ENCODE measurements at regions not wholly inside any gene's neighbourhood (a gene's known extent, or its start where the extent isn't known, plus 50 kb on each side); places are given as distances from the start of the nearest gene placed in this dataset.

- no peak for DNase-seq (ENCODE audit: low spot score)
Observed at GRCh38 chr5:105817914-105818313, 1852.8 kb downstream of the EFNA5 start.

- no peak for DNase-seq (ENCODE audit: low spot score)
Observed at GRCh38 chr5:105817416-105817815, 1853.3 kb downstream of the EFNA5 start.

GRCh38 chr5:105816961-105817360 lies 1853.8 kb downstream of the EFNA5 start:
- no peak for DNase-seq (ENCODE audit: low spot score)

GRCh38 chr5:105812304-105812703 lies 1858.4 kb downstream of the EFNA5 start:
- DNase-seq (ENCODE audit: low spot score), result no peak

- no peak for DNase-seq (ENCODE audit: low spot score)
Observed at GRCh38 chr5:105807951-105808350, 1862.8 kb downstream of the EFNA5 start.

- DNase-seq (ENCODE audit: low spot score), result no peak
Observed at GRCh38 chr5:105807290-105807689, 1863.4 kb downstream of the EFNA5 start.

- no peak for DNase-seq (ENCODE audit: low spot score)
Observed at GRCh38 chr5:105806596-105806995, 1864.1 kb downstream of the EFNA5 start.

- no peak for DNase-seq (ENCODE audit: low spot score)
Observed at GRCh38 chr5:105803431-105803830, 1867.3 kb downstream of the EFNA5 start.

- no peak for DNase-seq (ENCODE audit: low spot score)
Observed at GRCh38 chr5:105794578-105794977, 1876.2 kb downstream of the EFNA5 start.

- DNase-seq (ENCODE audit: low spot score), result no peak
Observed at GRCh38 chr5:105789246-105789645, 1881.5 kb downstream of the EFNA5 start.

- no peak for DNase-seq (ENCODE audit: low spot score)
Observed at GRCh38 chr5:105783811-105784210, 1886.9 kb downstream of the EFNA5 start.

- DNase-seq (ENCODE audit: low spot score), result no peak
Observed at GRCh38 chr5:105782501-105782900, 1888.2 kb downstream of the EFNA5 start.

GRCh38 chr5:105773241-105773640 lies 1897.5 kb downstream of the EFNA5 start:
- no peak for DNase-seq (ENCODE audit: low spot score)

GRCh38 chr5:105767267-105767666 lies 1903.5 kb downstream of the EFNA5 start:
- DNase-seq (ENCODE audit: low spot score), result no peak

- no peak for DNase-seq (ENCODE audit: low spot score)
Observed at GRCh38 chr5:105762728-105763127, 1908.0 kb downstream of the EFNA5 start.

GRCh38 chr5:105754056-105754455 lies 1916.7 kb downstream of the EFNA5 start:
- no peak for DNase-seq (ENCODE audit: low spot score)

GRCh38 chr5:105752801-105753200 lies 1917.9 kb downstream of the EFNA5 start:
- DNase-seq (ENCODE audit: low spot score), result no peak

- no peak for DNase-seq (ENCODE audit: low spot score)
Observed at GRCh38 chr5:105751908-105752307, 1918.8 kb downstream of the EFNA5 start.

GRCh38 chr5:105745111-105745510 lies 1925.6 kb downstream of the EFNA5 start:
- DNase-seq (ENCODE audit: low spot score), result peak; percentile 37

- DNase-seq (ENCODE audit: low spot score), result no peak
Observed at GRCh38 chr5:105740242-105740641, 1930.5 kb downstream of the EFNA5 start.

- no peak for DNase-seq (ENCODE audit: low spot score)
Observed at GRCh38 chr5:105739732-105740131, 1931.0 kb downstream of the EFNA5 start.

GRCh38 chr5:105735704-105736103 lies 1935.0 kb downstream of the EFNA5 start:
- no peak for DNase-seq (ENCODE audit: low spot score)

- DNase-seq (ENCODE audit: low spot score), result peak; percentile 17
Observed at GRCh38 chr5:105730982-105731381, 1939.8 kb downstream of the EFNA5 start.

GRCh38 chr5:105726093-105726492 lies 1944.6 kb downstream of the EFNA5 start:
- DNase-seq (ENCODE audit: low spot score), result no peak

- no peak for DNase-seq (ENCODE audit: low spot score)
Observed at GRCh38 chr5:105708442-105708841, 1962.3 kb downstream of the EFNA5 start.
